ENCODE measurements at regions not wholly inside any gene's neighbourhood (a gene's known extent, or its start where the extent isn't known, plus 50 kb on each side); places are given as distances from the start of the nearest gene placed in this dataset.

DNA sequence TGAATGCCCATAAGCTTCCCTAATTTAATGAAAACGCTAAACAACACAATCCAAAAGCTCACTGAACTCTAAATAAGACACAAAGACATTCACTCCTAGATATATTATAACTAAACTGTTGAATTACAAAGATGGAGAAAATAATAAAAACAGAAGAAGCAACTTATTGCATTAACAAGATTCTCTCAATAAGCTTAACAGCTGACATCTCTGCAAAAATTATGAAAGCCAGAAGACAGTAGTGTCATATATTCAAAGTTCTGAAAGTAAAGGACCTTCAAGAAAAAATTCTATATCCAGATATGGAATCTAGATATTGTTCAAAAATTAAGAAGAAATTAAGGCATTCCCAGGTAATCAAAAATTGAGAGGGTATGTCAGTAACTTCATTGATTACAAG lies 957.8 kb upstream of the TYRP1 start:
- ChIA-PET POLR2A (no interaction called here), CTCF (no interaction called here)
- Histone ChIP-seq H3K4me1 (ENCODE audit: control insufficient read depth, insufficient read depth, low read length) (no peaks in the 10 kb centered on the region), H3K4me3 (ENCODE audit: low read depth in 2 of 2, low read length in 2 of 2) (no peak overlapping the region), H3K27me3 (ENCODE audit: control insufficient read depth, insufficient read depth, low read length) (no peaks in the 10 kb centered on the region), H3K9me3 (ENCODE audit: control insufficient read depth, insufficient read depth, low read depth, low read length) (no peaks in the 10 kb centered on the region), H3K27ac (ENCODE audit: low read length) (no peak overlapping the region), H3K36me3 (ENCODE audit: control insufficient read depth, insufficient read depth, low read length) (no peaks in the 10 kb centered on the region)
- ATAC-seq (no peak), DNase-seq (ENCODE audit: low read depth, low spot score) (no peak)
- TF ChIP-seq SIN3A (IDR thresholded peaks at IDR 0.05; ENCODE audit: borderline replicate concordance, insufficient read depth, low read depth, low read length) = no peak
- no TSS peak for BruUV-seq (replicated peaks)
- in situ Hi-C loops (cut with HindIII; ENCODE audit: low pct_unique_long_range_greater_than_20kb, low sequenced_read_pairs) = no loop called here
- intact Hi-C loops (cut with micrococcal nuclease; ENCODE audit: unreplicated experiment) = no loop called here

DNA sequence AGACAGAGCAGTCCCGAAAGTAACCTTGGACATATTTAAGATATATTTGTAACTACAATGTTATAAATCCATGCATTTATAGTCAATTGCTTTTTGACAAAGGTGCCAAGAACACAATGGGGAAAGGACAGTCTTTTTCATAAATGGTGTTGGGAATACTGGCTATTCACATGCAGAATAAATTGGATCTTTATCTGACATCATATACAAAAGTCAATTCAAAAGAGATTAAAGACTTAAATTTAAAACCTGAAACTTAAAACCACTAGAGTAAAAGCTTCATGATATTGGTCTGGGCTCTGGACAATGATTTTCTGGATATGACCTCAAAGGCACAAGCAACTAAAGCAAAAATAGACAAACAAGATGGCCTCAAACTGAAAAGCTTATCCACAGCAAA lies 950.7 kb upstream of the TYRP1 start:
- no peaks in the 10 kb centered on the region for H3K27me3 ChIP-seq (ENCODE audit: control insufficient read depth, insufficient read depth, low read length)
- no peak overlapping the region for H3K4me3 ChIP-seq (ENCODE audit: low read depth in 2 of 2, low read length in 2 of 2)
- BruUV-seq (replicated peaks) = no TSS peak
- H3K4me1 ChIP-seq (ENCODE audit: control insufficient read depth, insufficient read depth, low read length) = no peaks in the 10 kb centered on the region
- TF ChIP-seq POLR2AphosphoS5 (IDR thresholded peaks at IDR 0.05; ENCODE audit: low read depth, low read length) (no peak), TCF7L2 (IDR thresholded peaks at IDR 0.05; ENCODE audit: low read depth, low read length) (no peak), SIN3A (IDR thresholded peaks at IDR 0.05; ENCODE audit: borderline replicate concordance, insufficient read depth, low read depth, low read length) (no peak)
- TF ChIP-seq, protein P1, sequence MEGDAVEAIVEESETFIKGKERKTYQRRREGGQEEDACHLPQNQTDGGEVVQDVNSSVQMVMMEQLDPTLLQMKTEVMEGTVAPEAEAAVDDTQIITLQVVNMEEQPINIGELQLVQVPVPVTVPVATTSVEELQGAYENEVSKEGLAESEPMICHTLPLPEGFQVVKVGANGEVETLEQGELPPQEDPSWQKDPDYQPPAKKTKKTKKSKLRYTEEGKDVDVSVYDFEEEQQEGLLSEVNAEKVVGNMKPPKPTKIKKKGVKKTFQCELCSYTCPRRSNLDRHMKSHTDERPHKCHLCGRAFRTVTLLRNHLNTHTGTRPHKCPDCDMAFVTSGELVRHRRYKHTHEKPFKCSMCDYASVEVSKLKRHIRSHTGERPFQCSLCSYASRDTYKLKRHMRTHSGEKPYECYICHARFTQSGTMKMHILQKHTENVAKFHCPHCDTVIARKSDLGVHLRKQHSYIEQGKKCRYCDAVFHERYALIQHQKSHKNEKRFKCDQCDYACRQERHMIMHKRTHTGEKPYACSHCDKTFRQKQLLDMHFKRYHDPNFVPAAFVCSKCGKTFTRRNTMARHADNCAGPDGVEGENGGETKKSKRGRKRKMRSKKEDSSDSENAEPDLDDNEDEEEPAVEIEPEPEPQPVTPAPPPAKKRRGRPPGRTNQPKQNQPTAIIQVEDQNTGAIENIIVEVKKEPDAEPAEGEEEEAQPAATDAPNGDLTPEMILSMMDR (IDR thresholded peaks at IDR 0.05) = no peak
- TF ChIP-seq, protein P2, sequence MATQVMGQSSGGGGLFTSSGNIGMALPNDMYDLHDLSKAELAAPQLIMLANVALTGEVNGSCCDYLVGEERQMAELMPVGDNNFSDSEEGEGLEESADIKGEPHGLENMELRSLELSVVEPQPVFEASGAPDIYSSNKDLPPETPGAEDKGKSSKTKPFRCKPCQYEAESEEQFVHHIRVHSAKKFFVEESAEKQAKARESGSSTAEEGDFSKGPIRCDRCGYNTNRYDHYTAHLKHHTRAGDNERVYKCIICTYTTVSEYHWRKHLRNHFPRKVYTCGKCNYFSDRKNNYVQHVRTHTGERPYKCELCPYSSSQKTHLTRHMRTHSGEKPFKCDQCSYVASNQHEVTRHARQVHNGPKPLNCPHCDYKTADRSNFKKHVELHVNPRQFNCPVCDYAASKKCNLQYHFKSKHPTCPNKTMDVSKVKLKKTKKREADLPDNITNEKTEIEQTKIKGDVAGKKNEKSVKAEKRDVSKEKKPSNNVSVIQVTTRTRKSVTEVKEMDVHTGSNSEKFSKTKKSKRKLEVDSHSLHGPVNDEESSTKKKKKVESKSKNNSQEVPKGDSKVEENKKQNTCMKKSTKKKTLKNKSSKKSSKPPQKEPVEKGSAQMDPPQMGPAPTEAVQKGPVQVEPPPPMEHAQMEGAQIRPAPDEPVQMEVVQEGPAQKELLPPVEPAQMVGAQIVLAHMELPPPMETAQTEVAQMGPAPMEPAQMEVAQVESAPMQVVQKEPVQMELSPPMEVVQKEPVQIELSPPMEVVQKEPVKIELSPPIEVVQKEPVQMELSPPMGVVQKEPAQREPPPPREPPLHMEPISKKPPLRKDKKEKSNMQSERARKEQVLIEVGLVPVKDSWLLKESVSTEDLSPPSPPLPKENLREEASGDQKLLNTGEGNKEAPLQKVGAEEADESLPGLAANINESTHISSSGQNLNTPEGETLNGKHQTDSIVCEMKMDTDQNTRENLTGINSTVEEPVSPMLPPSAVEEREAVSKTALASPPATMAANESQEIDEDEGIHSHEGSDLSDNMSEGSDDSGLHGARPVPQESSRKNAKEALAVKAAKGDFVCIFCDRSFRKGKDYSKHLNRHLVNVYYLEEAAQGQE (IDR thresholded peaks at IDR 0.05; ENCODE audit: insufficient read depth in 1 of 2, low read depth in 2 of 2, low read length in 1 of 2) = no peak
- intact Hi-C loops (cut with micrococcal nuclease; ENCODE audit: unreplicated experiment) (no loop called here), in situ Hi-C loops (cut with HindIII; ENCODE audit: low pct_unique_long_range_greater_than_20kb, low sequenced_read_pairs) (no loop called here)
- H3K36me3 ChIP-seq (ENCODE audit: control insufficient read depth, insufficient read depth, low read length) = no peaks in the 10 kb centered on the region
- no peak overlapping the region for H3K27ac ChIP-seq (ENCODE audit: low read length)
- POLR2A ChIA-PET = no interaction called here
- DNase-seq (ENCODE audit: low read depth, low spot score) (no peak), ATAC-seq (no peak)
- CTCF ChIA-PET = no interaction called here
- no peaks in the 10 kb centered on the region for H3K9me3 ChIP-seq (ENCODE audit: control insufficient read depth, insufficient read depth, low read depth, low read length)

DNA sequence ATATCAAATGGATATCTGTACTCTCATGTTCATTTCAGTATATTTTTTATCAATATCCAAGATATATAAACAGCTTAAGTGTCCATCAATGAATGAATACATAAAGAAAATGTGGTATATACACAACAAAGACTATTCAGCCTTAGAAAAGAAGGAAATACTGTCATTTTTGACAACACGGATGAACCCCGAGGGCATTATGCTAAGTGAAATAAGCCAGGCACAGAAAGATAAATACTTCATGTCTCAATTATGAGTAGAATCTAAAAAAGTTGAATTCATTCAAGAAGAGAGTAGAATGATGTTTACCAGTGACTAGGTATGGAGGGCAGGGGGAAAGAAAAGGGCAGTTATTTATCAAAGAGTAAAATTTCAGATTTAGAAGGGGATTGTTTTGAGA lies 949.8 kb upstream of the TYRP1 start:
- in situ Hi-C loops (cut with HindIII; ENCODE audit: low pct_unique_long_range_greater_than_20kb, low sequenced_read_pairs) = no loop called here
- H3K27me3 ChIP-seq (ENCODE audit: control insufficient read depth, insufficient read depth, low read length) = no peaks in the 10 kb centered on the region
- no peak overlapping the region for H3K27ac ChIP-seq (ENCODE audit: low read length)
- ATAC-seq (no peak), DNase-seq (ENCODE audit: low read depth, low spot score) (no peak)
- no peak overlapping the region for H3K4me3 ChIP-seq (ENCODE audit: low read depth in 2 of 2, low read length in 2 of 2)
- H3K9me3 ChIP-seq (ENCODE audit: control insufficient read depth, insufficient read depth, low read depth, low read length) = no peaks in the 10 kb centered on the region
- TF ChIP-seq SIN3A (IDR thresholded peaks at IDR 0.05; ENCODE audit: borderline replicate concordance, insufficient read depth, low read depth, low read length) (no peak), TCF7L2 (IDR thresholded peaks at IDR 0.05; ENCODE audit: low read depth, low read length) (no peak), POLR2AphosphoS5 (IDR thresholded peaks at IDR 0.05; ENCODE audit: low read depth, low read length) (no peak)
- TF ChIP-seq, protein P2 (IDR thresholded peaks at IDR 0.05; ENCODE audit: insufficient read depth in 1 of 2, low read depth in 2 of 2, low read length in 1 of 2) = no peak
- TF ChIP-seq, protein P1 (IDR thresholded peaks at IDR 0.05) = no peak
- ChIA-PET CTCF (no interaction called here), POLR2A (no interaction called here)
- BruUV-seq (replicated peaks) = no TSS peak
- intact Hi-C loops (cut with micrococcal nuclease; ENCODE audit: unreplicated experiment) = no loop called here
- H3K36me3 ChIP-seq (ENCODE audit: control insufficient read depth, insufficient read depth, low read length) = no peaks in the 10 kb centered on the region
- no peaks in the 10 kb centered on the region for H3K4me1 ChIP-seq (ENCODE audit: control insufficient read depth, insufficient read depth, low read length)

Data from Panc1 (cell line).